Kidney glomerular epithelial cell (primary cell): ENCODE measurements at regions not wholly inside any gene's neighbourhood (a gene's known extent, or its start where the extent isn't known, plus 50 kb on each side); places are given as distances from the start of the nearest gene placed in this dataset.

Source experiments
- DNase-seq: peaks from one replicate; lab custom pipeline; 2025; lab: John Stamatoyannopoulos, UW

DNA sequence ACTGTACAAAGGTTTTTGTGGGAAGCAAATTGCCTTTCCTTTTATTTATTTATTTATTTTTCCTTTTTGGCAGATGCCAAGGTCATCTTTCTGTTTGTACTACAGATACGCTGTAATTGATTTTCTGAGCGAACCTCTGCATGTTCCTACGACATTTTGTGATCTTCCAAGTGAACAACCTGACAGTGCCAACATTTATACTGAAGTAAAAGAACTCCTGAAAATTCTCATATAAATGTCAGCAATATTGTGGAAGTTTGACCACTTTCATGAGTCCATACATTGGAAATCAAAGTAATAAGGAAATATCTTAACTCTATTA lies 86.8 kb upstream of the EEPD1 start:
- no peak for DNase-seq

GRCh38 chr7:36070230-36070629 lies 82.8 kb upstream of the EEPD1 start:
- no peak for DNase-seq

DNA sequence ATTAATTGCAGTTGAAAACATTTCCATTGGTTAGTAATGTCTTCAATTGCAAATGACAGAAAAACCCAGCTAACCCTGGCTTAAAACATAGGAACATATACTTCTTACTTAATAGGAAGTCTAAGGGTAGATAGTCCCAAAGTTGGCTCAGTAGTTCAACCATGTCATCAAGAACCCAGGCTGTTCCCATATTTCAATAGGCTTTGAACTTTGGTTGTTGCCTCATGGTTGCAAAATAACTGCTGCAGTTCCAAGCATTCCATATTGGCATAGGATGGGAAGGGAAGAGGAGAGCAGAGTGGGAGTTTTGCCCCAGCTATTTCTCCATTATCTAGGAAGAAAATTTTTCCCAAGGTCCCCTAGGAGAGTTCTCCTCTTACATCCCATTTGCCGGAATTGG lies 81.4 kb upstream of the EEPD1 start:
- no peak for DNase-seq

GRCh38 chr7:36072620-36073019 lies 80.4 kb upstream of the EEPD1 start:
- no peak for DNase-seq

DNA sequence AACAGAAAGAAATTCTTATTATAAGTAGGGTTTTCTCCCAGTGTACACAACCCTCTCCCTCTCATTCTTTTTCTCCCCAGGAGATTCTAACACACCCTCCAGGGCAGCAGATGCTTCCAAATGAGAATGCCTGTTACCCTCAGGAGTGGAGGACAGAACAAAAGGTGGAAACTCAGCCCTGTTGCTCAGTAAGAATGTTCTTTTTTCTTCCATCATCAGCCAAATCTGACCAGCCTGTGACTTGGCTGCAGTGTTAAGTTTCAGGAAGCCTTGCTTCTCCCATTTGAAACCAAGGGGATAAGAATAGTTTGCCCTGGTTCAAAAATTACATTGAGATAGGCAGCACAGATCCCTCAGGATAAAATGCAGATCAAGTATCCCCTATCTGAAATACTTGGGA lies 77.5 kb upstream of the EEPD1 start:
- no peak for DNase-seq

DNA sequence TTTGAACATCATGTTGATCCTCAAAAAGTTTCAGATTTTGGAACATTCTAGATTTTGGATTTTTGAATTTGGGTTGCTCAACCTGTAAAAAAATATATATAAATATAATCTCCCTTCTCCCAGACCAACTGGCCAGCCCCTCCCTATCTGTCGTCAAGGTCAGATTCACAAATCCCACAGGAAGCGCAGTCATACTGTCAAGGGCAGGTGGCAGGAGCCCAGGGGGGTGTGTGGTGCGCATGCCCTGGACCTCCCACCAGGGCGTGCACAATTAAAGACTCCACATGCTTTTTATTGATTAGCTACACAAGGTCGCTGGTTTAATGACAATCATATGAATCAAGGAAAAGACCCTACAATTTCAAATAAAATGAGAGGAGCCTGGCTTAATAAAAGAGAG lies 77.0 kb upstream of the EEPD1 start:
- no peak for DNase-seq

GRCh38 chr7:36078816-36079360 lies 74.2 kb upstream of the EEPD1 start:
- no peak for DNase-seq

- DNase-seq = peak; percentile 5
Measured at GRCh38 chr7:36079446-36080025, 73.5 kb upstream of the EEPD1 start.

DNA sequence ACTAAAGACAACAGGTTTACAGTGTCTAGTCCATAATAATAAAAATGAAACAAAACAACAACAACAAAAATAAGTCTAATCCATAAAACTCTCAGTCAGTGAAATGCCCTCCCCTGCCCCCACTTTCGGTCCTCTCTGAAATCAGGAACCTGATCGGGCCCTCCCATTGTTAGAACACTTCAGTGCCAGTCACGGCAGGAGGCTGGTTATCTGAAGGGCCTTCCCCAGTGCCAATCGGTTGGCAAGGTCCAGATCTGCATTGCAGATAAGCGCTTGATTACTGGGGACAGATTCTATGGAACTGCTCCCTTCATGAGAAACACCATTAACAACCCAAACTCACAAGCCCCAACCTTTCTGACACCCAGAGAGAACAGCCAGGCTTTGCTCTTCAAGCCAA lies 72.2 kb upstream of the EEPD1 start:
- no peak for DNase-seq

GRCh38 chr7:36082216-36082615 lies 70.8 kb upstream of the EEPD1 start:
- DNase-seq = no peak

DNA sequence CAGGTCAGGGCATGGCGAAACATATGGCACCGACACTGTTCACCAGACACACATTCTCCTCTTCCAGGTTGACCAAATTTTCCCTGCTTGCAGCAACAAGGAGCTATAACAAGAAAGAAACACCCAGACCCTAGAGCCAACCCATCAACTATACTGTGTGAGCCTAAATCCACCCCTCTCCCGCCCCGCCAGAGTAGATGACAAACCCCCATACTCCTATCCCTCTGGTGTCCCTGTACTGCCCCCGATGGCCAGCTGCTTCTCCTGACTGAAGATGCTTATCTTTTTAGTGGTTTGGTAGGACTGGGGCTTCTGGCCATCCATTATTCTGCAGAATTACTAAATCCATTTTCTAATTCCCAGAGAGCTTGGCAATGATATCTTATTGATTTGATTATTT lies 70.1 kb upstream of the EEPD1 start:
- no peak for DNase-seq

DNA sequence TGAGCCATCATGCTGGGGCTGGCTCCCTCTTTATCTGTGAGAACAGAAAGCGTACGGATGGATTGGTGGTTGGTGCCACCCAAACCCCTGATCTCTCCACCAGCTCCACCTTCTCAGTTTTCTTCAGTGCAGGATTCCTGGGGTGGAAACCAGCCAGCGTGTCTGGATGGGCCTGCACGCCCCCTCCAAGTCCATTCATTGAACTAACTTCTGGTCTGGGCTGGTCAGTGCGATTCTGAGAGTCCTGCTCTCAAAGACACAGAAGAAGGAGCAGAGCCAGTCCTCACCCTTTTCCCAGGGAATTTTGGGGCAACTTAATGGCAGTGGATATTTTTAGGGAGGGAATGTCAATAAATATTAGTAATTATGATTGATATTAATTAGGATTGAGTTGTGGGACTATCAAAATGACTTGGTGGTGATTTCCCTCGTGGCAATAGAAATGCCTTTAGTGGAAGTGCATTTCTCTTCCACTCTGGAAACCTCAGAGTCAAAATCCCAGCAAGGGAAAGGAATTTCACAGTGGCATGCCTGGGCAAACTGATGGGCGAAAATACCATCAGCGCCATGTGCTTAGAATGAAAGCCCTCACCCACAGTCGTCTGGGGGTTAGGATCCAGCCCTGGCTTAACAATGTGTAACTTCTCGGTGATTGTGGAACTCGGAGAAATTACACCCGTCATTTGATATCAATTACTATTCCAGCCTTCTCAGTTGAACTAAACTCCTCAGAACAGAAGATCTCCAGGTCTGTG lies 69.3 kb upstream of the EEPD1 start:
- no peak for DNase-seq

DNA sequence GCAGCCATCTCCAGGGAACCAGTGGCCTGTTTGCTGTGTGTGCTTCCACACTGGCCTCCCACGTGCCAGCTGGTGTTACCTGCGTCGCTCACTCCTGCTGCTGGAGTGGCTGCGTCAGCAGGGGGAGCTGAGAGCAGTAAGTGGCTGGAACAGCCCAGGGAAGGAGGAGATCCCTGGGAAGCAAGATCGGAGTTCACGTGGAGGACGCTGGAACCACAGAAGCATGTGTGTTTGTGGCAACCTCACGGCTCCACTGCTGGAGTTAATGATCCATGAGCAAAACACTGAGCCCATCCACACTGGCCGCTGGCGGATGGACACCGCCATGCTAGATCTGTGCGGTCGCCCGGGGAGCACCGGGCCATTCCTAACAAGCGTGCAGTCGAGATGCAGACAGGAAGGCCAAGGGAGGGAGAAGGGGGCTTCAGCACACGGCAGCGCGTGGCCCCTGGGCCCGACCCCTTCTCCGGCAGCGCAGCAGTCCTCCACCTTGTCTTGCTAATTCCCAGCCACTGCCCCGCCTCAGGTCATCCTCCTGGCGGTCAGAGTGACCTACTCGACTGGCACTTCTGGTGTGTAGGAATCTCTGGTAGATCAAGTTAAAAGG lies 68.5 kb upstream of the EEPD1 start:
- DNase-seq = peak; percentile 83

- DNase-seq = no peak
Measured at GRCh38 chr7:36085096-36085495, 68.0 kb upstream of the EEPD1 start.

GRCh38 chr7:36086571-36086970 lies 66.5 kb upstream of the EEPD1 start:
- DNase-seq = no peak

DNA sequence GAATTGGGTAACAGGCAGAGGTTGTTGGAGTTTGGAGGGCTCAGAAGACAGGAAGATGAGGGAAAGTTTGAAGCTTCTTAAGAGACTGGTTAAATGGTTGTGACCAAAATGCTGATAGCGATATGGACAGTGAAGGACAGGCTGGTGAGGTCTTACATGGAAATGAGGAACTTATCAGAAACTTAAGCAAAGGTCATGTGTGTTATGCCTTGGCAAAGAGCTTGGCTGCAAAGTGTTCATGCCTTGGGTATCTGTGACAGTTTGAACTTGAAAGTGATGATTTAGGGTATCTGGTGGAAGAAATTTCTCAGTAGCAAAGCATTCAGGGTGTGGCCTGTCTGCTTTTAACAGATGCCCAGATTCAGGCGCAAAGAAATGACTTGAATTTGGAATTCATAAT lies 64.5 kb upstream of the EEPD1 start:
- no peak for DNase-seq

DNA sequence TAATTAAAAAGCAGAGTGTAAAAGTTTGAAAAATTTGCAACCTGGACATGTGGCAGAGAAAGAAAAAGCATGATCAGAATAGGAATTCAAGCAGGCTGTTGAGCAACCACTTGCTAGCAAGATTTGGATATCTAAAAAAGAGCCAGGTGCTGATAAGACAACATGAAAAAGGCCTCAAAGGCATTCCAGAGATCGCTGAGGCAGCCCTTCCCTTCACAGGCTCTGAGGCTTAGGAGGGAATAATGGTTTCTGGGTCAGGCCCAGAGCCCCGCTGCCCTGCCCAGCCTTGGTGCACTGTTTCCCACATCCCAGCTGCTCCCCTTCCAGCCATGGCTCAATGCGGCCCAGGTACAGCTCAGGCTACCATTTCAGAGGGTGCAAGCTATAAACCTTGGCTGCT lies 64.1 kb upstream of the EEPD1 start:
- no peak for DNase-seq

DNA sequence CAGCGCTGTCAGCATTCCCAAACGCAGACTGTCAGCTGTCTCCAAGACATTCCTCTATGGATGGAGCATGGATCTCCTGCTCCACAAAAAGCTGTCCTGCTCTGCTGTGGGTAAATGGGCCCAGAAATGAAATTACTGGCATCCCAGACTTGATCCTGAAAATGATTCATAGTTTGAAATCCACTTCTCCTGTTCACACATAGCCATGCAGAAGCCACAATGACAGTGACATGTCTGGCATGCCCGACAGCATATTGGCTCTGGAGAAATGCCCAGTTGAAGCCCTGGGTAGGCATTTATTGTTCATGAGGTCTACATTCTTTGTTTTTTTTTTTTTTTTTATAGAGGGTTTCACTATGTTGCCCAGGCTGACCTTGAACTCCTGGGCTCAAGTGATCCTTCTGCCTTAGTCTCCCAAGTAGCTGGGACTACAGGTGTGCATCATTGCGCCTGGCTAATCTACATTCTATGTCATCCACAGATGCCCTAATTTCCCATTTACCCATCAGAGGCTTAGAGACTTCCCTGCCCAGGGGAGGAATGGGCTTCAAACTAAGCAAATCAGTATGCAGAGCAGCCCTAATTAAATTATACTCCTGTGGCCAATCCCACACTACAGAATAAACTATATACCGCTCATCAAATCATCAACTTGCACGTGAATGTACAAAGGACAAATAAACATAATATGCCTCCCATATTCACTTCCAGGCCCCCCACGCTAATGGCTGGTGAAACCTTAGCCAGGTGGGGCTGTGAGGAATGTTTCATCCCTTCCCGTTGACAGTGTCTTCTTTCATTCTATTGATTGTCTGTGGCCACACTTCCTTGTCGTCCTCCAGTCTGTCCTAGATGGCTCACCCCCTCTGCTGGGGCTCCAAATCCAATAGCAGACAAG lies 61.8 kb upstream of the EEPD1 start:
- no peak for DNase-seq

DNA sequence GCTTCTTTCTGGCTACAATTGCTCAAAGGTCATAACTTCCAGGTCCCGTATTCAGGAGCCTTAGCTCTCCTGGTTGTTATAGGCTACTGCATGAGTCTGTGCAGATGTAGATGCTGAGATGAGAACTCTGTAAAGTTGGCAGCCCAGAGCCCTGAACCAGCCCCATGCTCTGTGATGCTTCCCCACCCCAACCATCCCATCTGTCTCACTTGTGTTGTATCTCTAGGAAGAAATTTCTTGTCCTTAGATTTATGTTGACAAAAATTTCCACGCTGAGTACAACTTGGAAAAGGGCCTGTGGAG lies 61.2 kb upstream of the EEPD1 start:
- DNase-seq = no peak

- DNase-seq = no peak
Measured at GRCh38 chr7:36092221-36092771, 60.8 kb upstream of the EEPD1 start.

DNA sequence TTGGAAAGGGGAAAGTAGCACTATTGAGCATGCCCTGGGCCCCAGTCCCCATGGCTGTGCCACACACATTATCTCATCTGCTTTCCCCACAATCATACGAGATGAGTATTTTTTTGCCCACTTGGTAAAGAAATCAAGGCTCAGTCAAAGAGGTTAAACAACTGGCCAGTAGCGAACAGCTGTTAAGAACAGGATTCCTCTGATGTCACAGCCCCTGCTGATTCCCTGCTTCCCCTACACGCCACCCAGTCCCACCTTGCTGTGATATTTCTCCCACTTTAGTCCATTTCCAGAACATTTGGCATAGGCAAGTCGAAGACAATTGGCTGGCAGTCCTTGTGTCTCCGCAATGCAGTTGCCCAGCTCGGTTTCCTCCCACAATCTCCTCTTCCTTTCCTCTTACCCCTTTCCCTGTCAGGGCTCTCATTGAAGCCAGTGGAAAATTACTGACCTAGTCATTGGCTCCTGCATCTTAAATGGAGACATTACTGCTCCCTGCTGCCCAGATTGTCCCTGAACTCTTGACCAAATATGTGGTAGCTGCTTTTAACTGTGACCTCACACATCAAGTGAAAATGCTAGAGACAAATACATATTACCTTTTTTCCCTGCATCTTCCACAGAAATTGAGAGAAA lies 56.5 kb upstream of the EEPD1 start:
- no peak for DNase-seq

DNA sequence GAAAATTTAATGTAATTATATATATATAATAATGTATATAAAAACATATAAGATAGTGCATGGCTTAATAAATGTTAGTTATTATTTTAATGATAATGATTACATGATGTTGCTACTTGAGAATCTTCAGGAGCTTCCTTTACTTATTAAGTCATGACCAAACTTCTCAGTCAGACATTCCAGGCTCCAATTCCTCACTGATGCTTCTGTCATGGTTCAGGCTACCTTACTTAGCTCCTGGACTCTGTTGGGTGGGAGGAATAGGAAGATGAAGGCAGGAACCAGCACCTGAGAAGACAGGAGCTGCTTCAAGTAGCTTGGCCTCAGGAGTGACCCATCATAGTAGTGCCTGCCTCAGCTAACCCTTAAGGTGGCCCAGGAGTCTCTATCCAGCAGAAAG lies 55.0 kb upstream of the EEPD1 start:
- peak; percentile 18 for DNase-seq
